Fibroblast of skin of right biceps (primary cell): ENCODE measurements at regions not wholly inside any gene's neighbourhood (a gene's known extent, or its start where the extent isn't known, plus 50 kb on each side); places are given as distances from the start of the nearest gene placed in this dataset.
A peak's percentile ranks its signal among the peaks of the same experiment; 100 is the strongest.

Source experiments
- DNase-seq: peaks from one replicate; pipeline ENCODE4 v3.0.0-alpha.2; 2013

DNA sequence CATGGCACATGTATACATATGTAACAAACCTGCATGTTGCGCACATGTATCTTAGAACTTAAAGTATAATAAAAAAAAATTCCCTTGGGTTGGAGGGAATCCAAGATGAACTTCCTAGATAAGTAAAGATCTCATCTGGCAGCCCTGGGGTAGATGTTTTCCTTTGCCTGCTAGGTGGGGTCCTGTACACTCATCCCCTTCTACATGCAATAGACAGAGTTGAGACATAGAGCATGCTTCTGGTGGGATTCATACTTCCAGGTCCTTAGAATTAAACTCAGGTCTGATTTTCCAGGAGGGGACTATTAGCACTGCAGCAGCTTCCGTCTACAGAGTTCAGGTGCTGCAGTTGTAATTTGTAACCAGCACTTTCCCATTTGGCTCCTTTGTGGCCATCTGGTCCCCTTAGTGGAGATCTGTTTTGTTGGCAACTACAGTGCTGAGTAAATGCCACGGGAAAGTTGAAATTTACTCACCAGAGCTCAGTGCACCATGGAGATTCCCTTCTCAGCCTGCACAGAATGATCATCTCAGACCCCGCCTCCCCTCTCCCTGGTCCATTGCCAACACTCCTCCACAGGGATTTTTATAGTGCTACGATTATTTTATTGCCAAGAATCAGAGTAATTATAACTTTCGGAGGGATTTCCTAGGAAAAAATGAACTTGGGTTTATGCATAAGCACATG is 220.1 kb upstream of the E2F8 start:
- peak; percentile 40 for DNase-seq

DNA sequence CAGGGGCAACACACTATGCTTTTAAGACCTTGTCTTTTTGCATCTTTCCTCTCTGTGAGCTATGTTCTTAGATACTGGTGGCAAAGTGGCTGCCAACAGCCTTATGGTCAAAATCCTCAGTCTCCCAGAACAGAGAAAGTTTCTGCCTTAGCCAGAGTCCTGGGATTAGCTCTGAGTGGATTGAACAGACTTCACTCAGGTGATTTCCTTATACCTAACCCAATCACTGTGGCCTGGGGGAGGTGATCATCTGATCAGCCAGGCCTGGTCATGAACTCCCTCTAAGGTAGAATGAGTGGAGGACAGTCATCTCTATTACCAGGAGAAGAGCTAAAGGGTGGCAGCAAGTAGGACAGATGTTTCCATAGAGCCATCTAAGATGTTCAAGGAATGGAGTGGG is 218.5 kb upstream of the E2F8 start:
- DNase-seq, result no peak

DNA sequence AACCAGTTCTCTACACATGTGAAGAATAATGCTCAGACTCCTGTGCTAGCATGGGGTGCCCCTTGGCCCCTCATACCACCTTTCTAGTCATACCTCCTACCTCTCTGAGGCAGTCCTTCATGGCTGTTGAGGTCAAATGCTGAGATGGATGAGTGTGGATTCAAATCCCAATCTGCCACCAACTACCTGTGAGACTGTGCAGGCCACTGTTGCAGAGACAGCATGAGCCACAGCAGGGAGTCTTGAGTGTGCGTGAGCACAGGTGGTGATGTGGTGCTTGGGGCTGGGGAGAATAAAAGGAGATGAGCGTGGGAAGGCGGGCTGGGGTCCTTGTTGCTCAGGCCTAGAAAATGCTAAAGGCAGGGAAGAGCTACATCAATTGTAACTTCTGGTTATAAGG is 218.0 kb upstream of the E2F8 start:
- DNase-seq, result no peak

DNA sequence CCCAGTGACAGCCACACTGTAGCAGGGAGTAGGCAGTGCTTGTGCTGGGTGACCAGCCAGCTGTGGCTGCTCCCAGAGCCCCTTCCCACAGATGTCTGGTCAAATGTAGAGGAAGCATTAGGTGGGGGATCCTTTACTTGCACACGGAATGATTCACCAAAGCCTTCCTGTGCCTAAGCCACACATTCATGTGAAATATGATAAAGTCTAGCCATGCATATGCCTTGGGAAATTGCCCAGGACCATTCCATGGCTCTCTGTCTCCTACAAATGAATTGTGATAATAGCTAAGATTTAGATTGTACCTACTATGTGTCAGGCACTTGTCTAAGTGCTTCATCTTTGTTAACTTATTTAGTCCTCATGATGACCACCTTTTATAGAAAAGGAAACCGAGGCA is 217.5 kb upstream of the E2F8 start:
- peak; percentile 44 for DNase-seq

DNA sequence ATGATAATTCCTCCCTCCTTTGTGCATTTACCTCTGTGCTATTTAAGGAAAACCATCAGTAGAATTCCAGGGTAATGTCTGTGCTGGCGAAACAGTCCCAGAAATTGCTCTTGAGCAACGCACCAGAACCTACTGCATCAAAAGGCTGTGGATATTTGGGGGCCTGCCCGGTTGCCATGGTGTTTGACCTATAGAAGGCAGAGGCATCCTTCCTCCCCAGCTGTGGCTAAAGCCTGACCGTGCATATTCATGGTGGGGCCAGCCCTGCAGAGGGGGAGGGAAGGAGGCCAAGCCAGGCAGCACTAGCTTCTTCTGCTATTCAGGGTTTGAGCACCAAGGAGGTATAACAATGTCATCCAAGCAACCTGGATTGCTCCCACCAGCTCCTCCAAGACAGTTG is 215.0 kb upstream of the E2F8 start:
- DNase-seq, result peak; percentile 71

DNA sequence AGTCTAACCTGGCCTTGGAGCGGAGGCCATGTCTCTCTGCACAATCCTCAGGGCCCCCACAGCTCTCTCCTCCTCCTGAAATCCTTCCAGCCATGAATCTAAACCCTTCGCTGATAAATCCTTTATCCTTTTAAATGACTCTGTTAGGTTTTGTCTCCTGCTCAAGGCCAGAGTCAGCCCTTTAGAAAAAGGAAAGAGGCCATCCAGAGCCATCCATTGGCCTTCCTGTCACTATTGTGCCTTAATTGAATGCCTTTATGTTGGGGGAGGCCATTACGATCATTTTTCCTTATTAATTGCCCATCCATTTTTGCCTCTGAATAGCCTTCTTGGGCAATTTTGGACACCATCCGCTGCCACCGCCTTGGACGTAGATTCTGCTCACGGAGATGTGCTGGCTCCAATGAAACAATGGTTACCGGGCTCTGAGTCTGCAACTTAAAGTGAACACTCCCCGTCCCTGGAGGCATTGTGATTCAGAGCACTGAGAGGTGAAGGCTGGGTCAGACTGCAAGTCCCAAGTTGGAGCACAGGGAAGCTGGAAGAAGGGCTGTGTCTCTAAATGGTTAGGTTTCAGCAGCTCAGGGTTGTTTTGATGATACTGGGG is 213.0 kb upstream of the E2F8 start:
- peak; percentile 79 for DNase-seq

- no peak for DNase-seq
Observed at GRCh38 chr11:19451609-19452008, 210.9 kb upstream of the E2F8 start.

DNA sequence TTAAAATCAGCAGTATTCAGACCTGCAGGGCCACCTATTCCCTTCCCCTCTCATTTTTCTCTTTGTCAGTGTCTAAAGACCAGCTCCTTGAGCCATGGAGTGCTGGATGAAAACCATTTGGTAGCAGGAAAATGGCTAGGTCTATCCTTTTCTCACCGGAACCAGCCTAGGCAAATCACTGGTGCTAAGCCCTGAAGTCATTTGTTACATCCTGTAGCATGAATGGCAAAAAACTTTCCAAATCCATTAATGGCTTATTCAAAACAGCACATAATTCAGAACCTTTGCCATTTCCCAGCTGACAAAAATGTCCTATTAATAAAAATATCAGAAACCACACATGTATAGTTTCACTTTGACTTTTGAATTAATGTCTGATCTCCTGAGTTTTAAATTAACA is 209.5 kb upstream of the E2F8 start:
- DNase-seq, result no peak

- no peak for DNase-seq
Observed at GRCh38 chr11:19448651-19449050, 207.9 kb upstream of the E2F8 start.

DNA sequence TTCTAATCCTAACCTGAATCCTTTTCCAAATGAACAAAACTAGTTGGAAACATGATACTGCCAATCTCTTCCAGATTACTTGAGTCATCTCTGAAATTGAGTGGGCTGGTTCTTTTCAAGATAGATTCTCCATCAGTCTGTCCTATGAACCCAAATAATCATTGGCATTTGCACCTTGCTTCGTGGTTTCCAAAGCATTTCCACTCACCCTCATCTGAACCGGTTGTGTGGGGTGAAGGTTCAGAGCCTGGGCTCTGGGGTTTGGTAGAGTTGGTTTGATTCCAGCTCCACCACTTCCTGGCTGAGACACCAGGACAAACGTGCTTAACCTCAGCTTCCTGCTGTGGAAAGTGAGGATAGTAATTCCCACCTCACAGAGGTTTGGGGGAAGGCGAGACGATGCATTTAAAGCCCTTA is 206.4 kb upstream of the E2F8 start:
- peak; percentile 72 for DNase-seq

GRCh38 chr11:19445771-19446170 is 205.0 kb upstream of the E2F8 start:
- no peak for DNase-seq

- peak; percentile 47 for DNase-seq
Observed at GRCh38 chr11:19444231-19444630, 203.5 kb upstream of the E2F8 start.

- DNase-seq, result no peak
Observed at GRCh38 chr11:19442554-19442910, 201.8 kb upstream of the E2F8 start.

- peak; percentile 96 for DNase-seq
Observed at GRCh38 chr11:19441752-19442553, 201.2 kb upstream of the E2F8 start.

DNA sequence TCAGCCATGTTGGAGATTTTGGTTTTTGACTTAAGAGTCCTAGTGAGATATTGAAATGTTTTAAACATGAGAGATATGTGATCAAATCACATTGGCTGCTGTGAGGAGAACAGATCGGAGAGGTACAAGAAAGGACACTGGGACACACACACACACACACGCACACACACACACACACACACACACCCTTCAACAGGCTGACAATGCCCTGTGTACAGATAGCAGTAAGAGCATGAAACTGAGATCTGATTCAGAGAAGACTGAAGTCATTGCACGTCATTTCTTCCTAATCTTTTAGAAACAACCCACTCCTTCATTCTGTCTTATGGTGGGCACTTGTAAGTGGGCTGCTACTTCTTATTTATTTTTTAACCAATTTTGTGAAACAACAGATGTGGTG is 200.5 kb upstream of the E2F8 start:
- no peak for DNase-seq

- DNase-seq, result peak; percentile 89
Observed at GRCh38 chr11:19437760-19438159, 197.0 kb upstream of the E2F8 start.

DNA sequence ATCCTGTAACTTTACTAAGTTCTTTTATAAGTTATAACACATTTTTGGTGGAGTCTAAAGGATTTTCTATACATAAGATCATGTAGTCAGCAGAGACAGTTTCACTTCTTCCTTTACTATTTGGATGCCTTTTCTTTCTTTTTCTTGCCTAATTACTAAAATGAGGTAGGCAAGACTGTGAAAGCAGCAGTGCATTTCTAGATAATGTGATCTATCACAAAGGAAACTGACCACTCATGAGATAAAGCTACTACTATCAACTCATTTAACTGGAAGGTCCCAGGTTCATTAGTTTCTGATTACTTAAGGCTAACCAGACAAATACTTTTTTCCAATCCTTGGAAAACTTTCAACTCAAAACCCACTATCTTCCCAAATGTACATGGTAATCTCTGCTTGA is 196.2 kb upstream of the E2F8 start:
- DNase-seq, result no peak

DNA sequence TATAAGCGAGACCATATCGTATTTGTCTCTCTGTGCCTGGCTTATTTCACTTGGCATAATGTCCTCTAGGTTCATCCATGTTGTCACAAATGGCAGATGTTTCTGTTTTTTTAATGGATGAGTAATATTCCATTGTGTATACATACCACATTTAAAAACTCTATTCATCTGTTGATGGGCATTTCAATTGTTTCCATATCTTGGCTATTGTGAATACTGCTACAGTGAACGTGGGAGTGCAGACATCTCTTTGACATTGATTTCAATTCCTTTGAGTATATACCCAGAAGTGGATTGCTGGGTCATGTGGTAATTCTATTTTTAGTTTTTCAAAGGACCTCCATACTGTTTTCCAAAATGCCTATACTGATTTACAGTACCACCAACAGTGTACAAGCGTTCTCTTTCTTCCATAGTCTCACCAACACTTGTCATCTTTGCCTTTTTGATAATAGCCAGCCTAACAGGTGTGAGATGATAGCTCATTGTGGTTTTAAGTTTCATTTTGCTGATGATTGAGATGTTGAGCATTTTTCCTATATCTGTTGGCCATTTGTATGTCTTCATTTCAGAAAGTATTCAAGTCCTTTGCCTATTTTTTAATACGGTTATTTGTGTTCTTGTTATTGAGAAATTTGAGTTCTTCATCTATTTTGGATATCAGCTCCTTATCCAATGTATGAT is 194.7 kb upstream of the E2F8 start:
- no peak for DNase-seq

- no peak for DNase-seq
Observed at GRCh38 chr11:19433791-19434190, 193.0 kb upstream of the E2F8 start.

DNA sequence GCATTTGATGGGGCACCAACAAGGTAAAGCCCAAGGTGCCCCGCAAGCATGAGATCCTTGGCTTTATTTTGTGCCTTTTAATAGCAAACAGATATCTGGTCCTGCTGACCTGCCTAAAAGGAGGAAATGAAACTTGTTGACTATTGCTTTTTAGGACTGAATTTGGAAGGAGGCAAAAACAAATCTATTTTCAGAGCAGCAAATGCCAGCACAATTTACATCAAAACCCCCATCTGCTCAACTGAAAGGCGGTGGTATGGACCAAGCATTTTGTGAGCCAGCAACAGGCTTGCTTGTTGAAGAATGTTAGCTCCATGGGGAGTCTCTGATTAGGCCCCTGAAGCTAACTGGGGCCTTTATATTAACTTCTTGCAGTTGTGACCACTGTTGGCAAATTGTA is 192.6 kb upstream of the E2F8 start:
- no peak for DNase-seq

DNA sequence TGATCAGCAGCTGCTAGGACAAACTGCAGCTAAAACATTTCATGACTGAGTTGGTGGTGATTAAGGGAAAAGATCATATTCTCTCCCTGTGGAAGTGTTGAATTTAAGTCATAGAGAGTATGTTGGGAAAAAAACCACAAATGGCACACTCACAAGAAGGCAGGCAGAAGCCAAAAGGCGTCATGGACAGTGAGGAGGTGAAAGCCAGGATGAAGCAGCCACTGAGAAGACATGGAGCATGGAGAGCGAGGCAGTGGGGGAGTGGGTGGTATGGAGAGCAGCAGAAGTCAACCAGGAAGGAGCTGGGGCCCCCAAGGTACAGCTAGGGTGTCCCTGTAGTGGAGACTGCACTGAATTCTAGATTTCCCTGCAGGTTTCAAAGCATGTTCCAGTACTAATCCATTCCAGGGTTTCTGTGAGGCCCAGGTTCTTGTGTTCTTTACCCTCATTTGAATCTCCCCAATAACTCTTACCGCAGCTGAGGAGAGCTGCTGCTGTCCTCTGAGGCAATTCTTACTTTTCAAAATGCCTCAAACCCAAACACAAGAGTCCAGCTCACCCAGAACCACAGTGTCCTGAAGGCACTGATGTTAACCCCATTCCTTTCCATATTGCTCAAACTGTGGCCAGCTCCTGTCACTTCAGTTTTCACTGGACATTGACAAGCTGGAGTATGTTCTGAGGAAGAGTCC is 191.8 kb upstream of the E2F8 start:
- peak; percentile 93 for DNase-seq

- DNase-seq, result no peak
Observed at GRCh38 chr11:19430754-19431398, 190.1 kb upstream of the E2F8 start.

- DNase-seq, result no peak
Observed at GRCh38 chr11:19430346-19430745, 189.6 kb upstream of the E2F8 start.
